ENCODE measurements at regions not wholly inside any gene's neighbourhood (a gene's known extent, or its start where the extent isn't known, plus 50 kb on each side); places are given as distances from the start of the nearest gene placed in this dataset.

- TF ChIP-seq CHD7 (IDR thresholded peaks at IDR 0.05; ENCODE audit: insufficient replicate concordance, low read length) (peak; percentile 92), NANOG (IDR thresholded peaks at IDR 0.05; ENCODE audit: insufficient read depth, low read depth, low read length, poor library complexity, severe bottlenecking) (peak; percentile 36), EGR1 (IDR thresholded peaks at IDR 0.05; ENCODE audit: borderline replicate concordance, low read depth, low read length) (0 out of 2 replicates have a peak, but pooled peaks have one; percentile 27), HDAC2 (IDR thresholded peaks at IDR 0.05; ENCODE audit: borderline replicate concordance in 1 of 2, low read depth in 2 of 2, low read length in 2 of 2) (peak in 1 of 2 experiments; percentile 64; a peak in 2 of 4 replicates), CTCF (IDR thresholded peaks at IDR 0.05; ENCODE audit: control extremely low read depth in 1 of 3, insufficient read depth in 1 of 3, low read depth in 1 of 3, low read length in 3 of 3) (no peak), POU5F1 (IDR thresholded peaks at IDR 0.05; ENCODE audit: low read depth, low read length) (0 out of 2 replicates have a peak, but pooled peaks have one; percentile 55)
Observed at GRCh38 chr3:174413062-174413912, 445.8 kb upstream of the NAALADL2 start (continued).
